Nephron (organoid): ENCODE measurements at regions not wholly inside any gene's neighbourhood (a gene's known extent, or its start where the extent isn't known, plus 50 kb on each side); places are given as distances from the start of the nearest gene placed in this dataset.

Experiments used
- H3K27ac Mint-ChIP-seq, 3 experiments: 2 replicates each; pipeline ENCODE4 v1.8.0; 2020; ENCODE audit warnings: mixed read lengths in 3 of 3, mild to moderate bottlenecking in 2 of 3, moderate library complexity in 1 of 3
- H3K27me3 Mint-ChIP-seq: 2 replicates; pipeline ENCODE4 v1.8.0; 2021; ENCODE audit warnings: low read depth, mild to moderate bottlenecking, moderate library complexity, mixed read lengths
- H3K36me3 Mint-ChIP-seq: 2 replicates; pipeline ENCODE4 v1.8.0; 2020; ENCODE audit warnings: low read depth, mixed read lengths
- H3K4me1 Mint-ChIP-seq: 2 replicates; pipeline ENCODE4 v1.8.0; 2020; ENCODE audit warnings: mixed read lengths
- H3K4me3 Mint-ChIP-seq, 3 experiments: 2 replicates each; pipeline ENCODE4 v1.8.0; 2020; ENCODE audit warnings: mild to moderate bottlenecking in 3 of 3, mixed read lengths in 3 of 3, moderate library complexity in 2 of 3
- H3K9me3 Mint-ChIP-seq: 2 replicates; pipeline ENCODE4 v1.8.0; 2020; ENCODE audit warnings: mixed read lengths
- TF ChIP-seq, protein P1 (sequence below), 3 experiments: fragments of 200-600 bp; sonication (generic); IDR thresholded peaks; one replicate each; pipeline ENCODE4 v1.5.0; 2021; ENCODE audit warnings: antibody characterized with exemption in 3 of 3; ENCODE audit not compliant: unreplicated experiment in 3 of 3

GRCh38 chr13:89550938-89551337, 1796.5 kb upstream of the MIR17HG start:
- Mint-ChIP-seq H3K4me1 (no peaks in the 10 kb centered on the region), H3K9me3 (no peaks in the 10 kb centered on the region), H3K36me3 (no peaks in the 10 kb centered on the region), H3K4me3 (no peak overlapping the region), H3K27me3 (no peaks in the 10 kb centered on the region), H3K27ac (no peak overlapping the region)
- TF ChIP-seq, protein P1, sequence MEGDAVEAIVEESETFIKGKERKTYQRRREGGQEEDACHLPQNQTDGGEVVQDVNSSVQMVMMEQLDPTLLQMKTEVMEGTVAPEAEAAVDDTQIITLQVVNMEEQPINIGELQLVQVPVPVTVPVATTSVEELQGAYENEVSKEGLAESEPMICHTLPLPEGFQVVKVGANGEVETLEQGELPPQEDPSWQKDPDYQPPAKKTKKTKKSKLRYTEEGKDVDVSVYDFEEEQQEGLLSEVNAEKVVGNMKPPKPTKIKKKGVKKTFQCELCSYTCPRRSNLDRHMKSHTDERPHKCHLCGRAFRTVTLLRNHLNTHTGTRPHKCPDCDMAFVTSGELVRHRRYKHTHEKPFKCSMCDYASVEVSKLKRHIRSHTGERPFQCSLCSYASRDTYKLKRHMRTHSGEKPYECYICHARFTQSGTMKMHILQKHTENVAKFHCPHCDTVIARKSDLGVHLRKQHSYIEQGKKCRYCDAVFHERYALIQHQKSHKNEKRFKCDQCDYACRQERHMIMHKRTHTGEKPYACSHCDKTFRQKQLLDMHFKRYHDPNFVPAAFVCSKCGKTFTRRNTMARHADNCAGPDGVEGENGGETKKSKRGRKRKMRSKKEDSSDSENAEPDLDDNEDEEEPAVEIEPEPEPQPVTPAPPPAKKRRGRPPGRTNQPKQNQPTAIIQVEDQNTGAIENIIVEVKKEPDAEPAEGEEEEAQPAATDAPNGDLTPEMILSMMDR (IDR thresholded peaks at IDR 0.05; ENCODE audit: unreplicated experiment in 3 of 3), result no peak

DNA sequence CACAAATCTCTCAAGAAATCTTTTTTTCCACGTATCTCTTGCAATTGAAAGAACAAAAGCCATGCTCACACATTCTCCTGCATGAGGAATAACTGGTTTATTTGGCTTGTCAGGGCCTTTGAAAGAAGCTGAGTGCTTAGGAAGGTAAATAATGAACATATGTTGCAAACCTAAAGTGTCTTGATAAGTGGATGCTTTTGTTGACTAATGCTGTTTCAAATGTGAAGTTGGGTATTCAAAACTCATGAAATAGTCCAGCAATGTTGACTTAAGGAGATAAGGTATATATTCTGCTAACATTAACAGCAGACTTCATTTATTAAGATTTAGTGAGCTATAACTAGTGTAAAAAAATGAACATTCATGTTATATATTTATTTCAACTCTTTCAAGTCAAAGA, 1792.7 kb upstream of the MIR17HG start:
- H3K4me3 Mint-ChIP-seq, result no peak overlapping the region
- H3K36me3 Mint-ChIP-seq, result no peaks in the 10 kb centered on the region
- no peaks in the 10 kb centered on the region for H3K4me1 Mint-ChIP-seq
- H3K27me3 Mint-ChIP-seq, result no peaks in the 10 kb centered on the region
- no peak overlapping the region for H3K27ac Mint-ChIP-seq
- TF ChIP-seq, protein P1 (IDR thresholded peaks at IDR 0.05; ENCODE audit: unreplicated experiment in 3 of 3), result no peak
- H3K9me3 Mint-ChIP-seq, result peaks cover 4% of the 10 kb centered on the region

DNA sequence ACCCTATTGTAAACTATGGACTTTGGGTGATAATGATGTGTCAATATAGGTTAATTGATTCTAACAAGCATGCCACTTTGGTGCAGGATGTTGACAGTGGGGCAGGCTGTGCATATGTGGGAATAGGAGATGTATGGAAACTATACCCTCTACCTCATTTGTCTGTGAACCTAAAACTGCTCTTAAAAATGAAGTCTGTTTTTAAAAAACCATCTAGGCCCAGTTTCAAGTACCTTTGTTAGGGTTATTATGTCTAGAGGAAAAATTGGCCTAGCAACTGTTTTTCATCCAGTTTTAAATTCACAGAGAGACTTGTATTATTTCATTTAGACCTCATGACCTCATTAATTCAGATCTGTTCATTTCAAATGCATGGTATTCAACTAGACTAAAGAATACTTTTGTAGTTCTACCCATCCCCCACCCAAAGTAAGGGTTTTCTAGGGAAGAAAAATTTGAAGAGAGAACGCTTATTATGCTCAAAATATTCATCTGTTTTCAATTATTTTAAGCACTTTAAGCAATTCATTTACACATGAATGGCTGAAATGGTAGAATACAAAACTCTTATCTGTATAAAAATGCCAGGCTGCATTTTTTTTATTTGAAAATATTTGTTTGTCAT, 1781.9 kb upstream of the MIR17HG start:
- Mint-ChIP-seq H3K4me1 (no peaks in the 10 kb centered on the region), H3K27ac (no peak overlapping the region)

DNA sequence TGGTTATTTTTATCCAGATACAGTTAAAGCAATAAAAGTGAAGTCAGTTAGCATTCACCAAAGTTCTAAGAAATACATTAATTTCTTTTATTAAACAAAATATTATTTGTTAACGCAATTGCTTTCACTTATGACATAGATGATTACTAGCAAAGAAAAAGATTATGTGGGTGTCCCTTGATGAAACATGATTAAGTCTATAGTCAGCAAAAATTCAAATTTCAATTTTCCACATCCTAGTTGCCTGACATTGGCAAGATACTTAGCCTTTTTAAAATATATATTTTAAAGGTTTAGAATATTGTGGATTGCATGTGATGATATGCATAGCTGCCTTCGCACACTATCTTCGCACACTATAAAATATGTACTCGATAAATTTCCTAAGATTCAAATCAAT, 1780.5 kb upstream of the MIR17HG start:
- Mint-ChIP-seq H3K36me3 (peaks cover 4% of the 10 kb centered on the region), H3K27ac (no peak overlapping the region), H3K9me3 (peaks cover 8% of the 10 kb centered on the region), H3K4me3 (no peak overlapping the region), H3K4me1 (no peaks in the 10 kb centered on the region), H3K27me3 (no peaks in the 10 kb centered on the region)
- TF ChIP-seq, protein P1 (IDR thresholded peaks at IDR 0.05; ENCODE audit: unreplicated experiment in 3 of 3), result no peak

More for the DNA sequence above, 1781.9 kb upstream of the MIR17HG start:
- H3K9me3 Mint-ChIP-seq, result no peaks in the 10 kb centered on the region
- TF ChIP-seq, protein P1 (IDR thresholded peaks at IDR 0.05; ENCODE audit: unreplicated experiment in 3 of 3), result no peak
- no peaks in the 10 kb centered on the region for H3K27me3 Mint-ChIP-seq
- H3K36me3 Mint-ChIP-seq, result no peaks in the 10 kb centered on the region
- H3K4me3 Mint-ChIP-seq, result no peak overlapping the region

DNA sequence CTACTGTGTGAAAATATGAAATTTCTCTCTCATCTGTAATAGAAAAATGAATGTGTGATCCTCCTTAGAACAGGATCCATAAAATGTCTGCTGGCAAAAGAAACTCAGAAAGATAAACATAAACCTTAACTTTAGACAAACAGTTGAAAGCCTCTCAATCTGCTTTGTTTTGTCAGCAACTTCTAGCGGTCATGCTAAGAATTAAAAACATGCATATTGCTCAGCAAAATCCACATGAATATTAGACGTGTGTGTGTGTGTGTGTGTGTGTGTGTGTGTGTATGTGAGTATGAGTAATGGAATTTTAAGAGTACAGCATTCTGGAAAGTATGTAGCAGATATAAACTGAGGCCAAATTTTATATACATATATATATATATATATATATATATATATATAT, 1779.2 kb upstream of the MIR17HG start:
- H3K4me1 Mint-ChIP-seq, result no peaks in the 10 kb centered on the region
- peaks cover 8% of the 10 kb centered on the region for H3K9me3 Mint-ChIP-seq
- H3K27ac Mint-ChIP-seq, result peak overlapping the region in 1 of 3 experiments; percentile 69
- no peaks in the 10 kb centered on the region for H3K27me3 Mint-ChIP-seq
- TF ChIP-seq, protein P1 (IDR thresholded peaks at IDR 0.05; ENCODE audit: unreplicated experiment in 3 of 3), result no peak
- H3K4me3 Mint-ChIP-seq, result no peak overlapping the region
- H3K36me3 Mint-ChIP-seq, result peaks cover 4% of the 10 kb centered on the region

- no peaks in the 10 kb centered on the region for H3K4me1 Mint-ChIP-seq
- no peaks in the 10 kb centered on the region for H3K27me3 Mint-ChIP-seq
- peaks cover 4% of the 10 kb centered on the region for H3K36me3 Mint-ChIP-seq
- no peak overlapping the region for H3K27ac Mint-ChIP-seq
- peaks cover 8% of the 10 kb centered on the region for H3K9me3 Mint-ChIP-seq
- TF ChIP-seq, protein P1 (IDR thresholded peaks at IDR 0.05; ENCODE audit: unreplicated experiment in 3 of 3), result no peak
- no peak overlapping the region for H3K4me3 Mint-ChIP-seq
Measured at GRCh38 chr13:89568746-89569145, 1778.7 kb upstream of the MIR17HG start.
